Loucy (cell line): ENCODE measurements at regions not wholly inside any gene's neighbourhood (a gene's known extent, or its start where the extent isn't known, plus 50 kb on each side); places are given as distances from the start of the nearest gene placed in this dataset.

Source experiments
- H2AFZ ChIP-seq: fragments of 200-600 bp; sonication (generic); 2 replicates; pipeline ENCODE4 v1.6.0; 2016; ENCODE audit warnings: antibody characterized with exemption, mild to moderate bottlenecking, low read length, moderate library complexity
- H3F3A ChIP-seq: fragments of 200-600 bp; 2 replicates; pipeline ENCODE4 v1.6.0; 2016; ENCODE audit warnings: antibody characterized with exemption, low read depth, mild to moderate bottlenecking
- H3K27me3 ChIP-seq: fragments of 200-600 bp; sonication (generic); 2 replicates; pipeline ENCODE4 v1.6.1; 2014; ENCODE audit warnings: low read length, mild to moderate bottlenecking; ENCODE audit not compliant: insufficient read depth, poor library complexity, severe bottlenecking
- H3K36me3 ChIP-seq: fragments of 200-600 bp; sonication (generic); 2 replicates; pipeline ENCODE4 v1.6.1; 2016; ENCODE audit warnings: low read length; ENCODE audit not compliant: insufficient read depth
- H3K4me1 ChIP-seq: fragments of 200-600 bp; sonication (generic); 2 replicates; pipeline ENCODE4 v1.5.1; 2014; ENCODE audit warnings: low read length, mild to moderate bottlenecking; ENCODE audit not compliant: insufficient read depth, poor library complexity, severe bottlenecking
- H3K4me2 ChIP-seq: fragments of 200-600 bp; sonication (generic); 2 replicates; pipeline ENCODE4 v1.6.0; 2014; ENCODE audit warnings: antibody characterized with exemption, low read length, low read depth, mild to moderate bottlenecking; ENCODE audit not compliant: poor library complexity, severe bottlenecking
- H3K4me3 ChIP-seq: fragments of 200-600 bp; sonication (generic); 2 replicates; pipeline ENCODE4 v1.5.1; 2014; ENCODE audit warnings: low read length, mild to moderate bottlenecking, mixed read lengths; ENCODE audit not compliant: poor library complexity, severe bottlenecking
- H3K79me2 ChIP-seq: fragments of 200-600 bp; sonication (generic); 2 replicates; pipeline ENCODE4 v1.6.1; 2014; ENCODE audit warnings: low read length; ENCODE audit not compliant: insufficient read depth
- H3K9ac ChIP-seq: fragments of 200-600 bp; sonication (generic); 2 replicates; pipeline ENCODE4 v1.6.0; 2014; ENCODE audit warnings: mild to moderate bottlenecking, low read depth, low read length, moderate library complexity; ENCODE audit not compliant: poor library complexity, severe bottlenecking
- H3K9me2 ChIP-seq: fragments of 200-600 bp; sonication (generic); replicated peaks from 2 replicates; pipeline ENCODE4 v1.6.1; 2016; ENCODE audit warnings: low read depth, low read length, mixed read lengths
- H3K9me3 ChIP-seq: fragments of 200-600 bp; sonication (generic); 2 replicates; pipeline ENCODE4 v1.6.1; 2014; ENCODE audit warnings: mild to moderate bottlenecking, antibody characterized with exemption, low read length, low read depth; ENCODE audit not compliant: insufficient read depth
- H4K20me1 ChIP-seq: fragments of 200-600 bp; sonication (generic); 2 replicates; pipeline ENCODE4 v1.6.0; 2014; ENCODE audit warnings: antibody characterized with exemption, low read length, mild to moderate bottlenecking; ENCODE audit not compliant: insufficient read depth, poor library complexity, severe bottlenecking
- CTCF ChIP-seq: fragments of 200-600 bp; sonication (generic); conservative IDR thresholded peaks from 2 replicates; pipeline ENCODE4 v1.5.1; 2014; ENCODE audit warnings: mild to moderate bottlenecking, antibody characterized with exemption, low read length
- EZH2phosphoT487 ChIP-seq: fragments of 200-600 bp; IDR thresholded peaks from 2 replicates; pipeline ENCODE4 v1.6.1; 2018; ENCODE audit warnings: antibody characterized with exemption, mild to moderate bottlenecking, moderate library complexity, borderline replicate concordance

GRCh38 chr4:180521181-180521580, 1722.0 kb upstream of the TENM3 start:
- Histone ChIP-seq H3K79me2 (no peaks in the 10 kb centered on the region), H4K20me1 (no peaks in the 10 kb centered on the region), H3K27me3 (no peaks in the 10 kb centered on the region), H3K4me1 (no peaks in the 10 kb centered on the region), H3K9me2 (no peaks in the 10 kb centered on the region), H3K4me3 (no peak overlapping the region), H3K36me3 (no peaks in the 10 kb centered on the region), H3K4me2 (no peak overlapping the region), H3F3A (no peaks in the 10 kb centered on the region), H3K9me3 (no peaks in the 10 kb centered on the region), H2AFZ (no peak overlapping the region), H3K9ac (no peak overlapping the region)
- TF ChIP-seq EZH2phosphoT487 (no peak), CTCF (no peak)

GRCh38 chr4:180525523-180526077, 1717.6 kb upstream of the TENM3 start:
- TF ChIP-seq EZH2phosphoT487 (no peak), CTCF (no peak)
- Histone ChIP-seq H3K4me1 (no peaks in the 10 kb centered on the region), H3K4me2 (no peak overlapping the region), H3K27me3 (no peaks in the 10 kb centered on the region), H4K20me1 (no peaks in the 10 kb centered on the region), H3K36me3 (no peaks in the 10 kb centered on the region), H3F3A (no peaks in the 10 kb centered on the region), H3K9me2 (no peaks in the 10 kb centered on the region), H3K9ac (no peak overlapping the region), H2AFZ (no peak overlapping the region), H3K79me2 (no peaks in the 10 kb centered on the region), H3K4me3 (no peak overlapping the region), H3K9me3 (no peaks in the 10 kb centered on the region)

GRCh38 chr4:180528003-180528402, 1715.2 kb upstream of the TENM3 start:
- Histone ChIP-seq H3K9me2 (no peaks in the 10 kb centered on the region), H3F3A (no peaks in the 10 kb centered on the region), H4K20me1 (no peaks in the 10 kb centered on the region), H3K9me3 (no peaks in the 10 kb centered on the region), H3K36me3 (no peaks in the 10 kb centered on the region), H3K27me3 (no peaks in the 10 kb centered on the region), H3K4me2 (no peak overlapping the region), H2AFZ (no peak overlapping the region), H3K4me1 (no peaks in the 10 kb centered on the region), H3K79me2 (no peaks in the 10 kb centered on the region), H3K9ac (no peak overlapping the region), H3K4me3 (no peak overlapping the region)
- no peak for TF ChIP-seq EZH2phosphoT487
- TF ChIP-seq CTCF, result no peak
